ENCODE measurements at regions not wholly inside any gene's neighbourhood (a gene's known extent, or its start where the extent isn't known, plus 50 kb on each side); places are given as distances from the start of the nearest gene placed in this dataset.

- TF ChIP-seq, protein P1, sequence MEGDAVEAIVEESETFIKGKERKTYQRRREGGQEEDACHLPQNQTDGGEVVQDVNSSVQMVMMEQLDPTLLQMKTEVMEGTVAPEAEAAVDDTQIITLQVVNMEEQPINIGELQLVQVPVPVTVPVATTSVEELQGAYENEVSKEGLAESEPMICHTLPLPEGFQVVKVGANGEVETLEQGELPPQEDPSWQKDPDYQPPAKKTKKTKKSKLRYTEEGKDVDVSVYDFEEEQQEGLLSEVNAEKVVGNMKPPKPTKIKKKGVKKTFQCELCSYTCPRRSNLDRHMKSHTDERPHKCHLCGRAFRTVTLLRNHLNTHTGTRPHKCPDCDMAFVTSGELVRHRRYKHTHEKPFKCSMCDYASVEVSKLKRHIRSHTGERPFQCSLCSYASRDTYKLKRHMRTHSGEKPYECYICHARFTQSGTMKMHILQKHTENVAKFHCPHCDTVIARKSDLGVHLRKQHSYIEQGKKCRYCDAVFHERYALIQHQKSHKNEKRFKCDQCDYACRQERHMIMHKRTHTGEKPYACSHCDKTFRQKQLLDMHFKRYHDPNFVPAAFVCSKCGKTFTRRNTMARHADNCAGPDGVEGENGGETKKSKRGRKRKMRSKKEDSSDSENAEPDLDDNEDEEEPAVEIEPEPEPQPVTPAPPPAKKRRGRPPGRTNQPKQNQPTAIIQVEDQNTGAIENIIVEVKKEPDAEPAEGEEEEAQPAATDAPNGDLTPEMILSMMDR (IDR thresholded peaks at IDR 0.05), result no peak
- no peak for TF ChIP-seq POLR2A (IDR thresholded peaks at IDR 0.05)
These were observed 282.9 kb downstream of the NFIB start for GRCh38 chr9:14031060-14031414.

Measured in Peyer's patch (tissue), 4 donors.